T-helper 2 cell treated with Interferon-gamma antibody and Interleukin-4, amounts not matched to agents 100 ng/mL and 5 ng/mL, for 36 hours (primary cell): ENCODE measurements at regions not wholly inside any gene's neighbourhood (a gene's known extent, or its start where the extent isn't known, plus 50 kb on each side); places are given as distances from the start of the nearest gene placed in this dataset.
"Not testable (repeated sequence)": the region's sequence is repeated elsewhere in the genome, so short reads cannot be mapped to it uniquely, and the experiment has no call there.

Source experiments
- intact Hi-C: fragments of 100-400 bp; cut with micrococcal nuclease; formaldehyde crosslinking; loops from one replicate; pipeline ENCODE4 v1.15.1; 2023

DNA sequence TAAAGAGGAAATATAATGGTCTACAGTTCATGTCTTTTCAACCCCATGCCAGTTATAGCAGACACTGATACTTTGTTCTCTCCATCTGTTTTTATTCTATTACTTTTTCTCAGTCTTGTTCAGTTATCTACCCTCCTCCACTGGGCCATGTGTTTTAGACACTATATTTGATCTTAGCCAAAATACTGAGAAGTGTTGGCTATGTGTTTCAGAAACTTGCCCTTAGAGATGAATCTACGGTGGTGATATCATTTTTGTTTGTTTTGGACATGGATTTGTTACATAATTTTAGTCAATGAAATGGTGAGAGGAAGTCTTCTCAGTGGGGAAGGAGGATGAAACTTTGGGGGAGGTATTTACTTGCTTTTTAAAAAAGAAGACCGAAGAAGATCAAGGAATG lies 211.5 kb upstream of the DDX53 start:
- intact Hi-C loops = no loop called here

DNA sequence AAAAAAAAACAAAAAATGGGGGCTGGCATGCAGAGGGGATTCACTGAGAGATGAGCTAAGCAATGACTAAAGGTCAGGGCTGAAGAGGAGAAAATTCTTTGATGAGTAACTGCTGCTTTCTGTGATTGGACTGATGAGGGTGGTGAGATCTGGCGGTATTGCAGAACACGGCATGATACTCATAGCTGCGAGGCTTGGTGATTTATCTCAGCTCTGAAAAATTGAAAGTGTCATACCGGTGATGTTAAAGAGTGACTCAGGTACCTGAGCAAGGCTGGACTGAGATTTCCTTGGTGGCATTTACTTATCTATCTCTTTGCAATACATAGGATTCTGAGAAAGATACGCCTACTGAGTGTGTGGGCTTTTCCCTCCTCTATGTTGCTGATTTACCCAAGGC lies 204.1 kb upstream of the DDX53 start:
- intact Hi-C loops = no loop called here

DNA sequence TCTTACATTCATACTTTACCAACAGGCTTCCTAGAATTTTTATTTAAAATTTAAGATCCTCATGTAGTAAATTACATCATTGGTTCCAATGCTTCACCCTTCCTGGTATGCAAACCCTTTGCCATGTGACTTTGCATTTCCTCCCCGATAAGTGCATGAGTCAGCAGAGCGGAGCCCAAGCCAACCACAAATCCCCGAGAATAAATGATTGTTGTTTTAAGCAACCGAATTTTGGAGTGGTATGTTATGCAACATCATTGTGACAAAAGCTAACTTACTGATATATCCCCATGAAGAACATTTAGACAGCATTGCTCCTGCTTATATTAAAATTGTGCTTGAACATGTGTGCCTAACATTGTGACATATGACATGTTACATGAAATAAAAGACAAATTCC lies 199.4 kb upstream of the DDX53 start:
- intact Hi-C loops = no loop called here

DNA sequence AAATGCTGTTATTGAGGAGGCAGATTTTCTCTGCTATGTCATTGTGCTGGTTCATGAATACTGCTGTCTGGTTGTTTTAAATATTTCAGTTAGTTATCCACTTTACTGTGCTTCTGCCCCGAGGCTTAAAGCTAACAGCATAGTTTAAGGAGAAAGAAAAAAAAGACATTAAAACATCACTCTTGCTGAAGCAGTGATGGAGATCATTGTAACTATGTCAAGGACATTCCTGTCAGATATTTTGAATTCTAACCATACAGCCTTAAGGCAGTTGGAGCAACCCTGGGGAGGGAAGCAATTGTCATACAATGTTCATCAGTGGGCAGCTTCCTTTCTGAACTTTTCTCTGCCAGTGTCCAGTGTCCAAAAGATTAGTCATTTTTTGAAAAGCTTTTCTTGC lies 199.0 kb upstream of the DDX53 start:
- intact Hi-C loops = no loop called here

DNA sequence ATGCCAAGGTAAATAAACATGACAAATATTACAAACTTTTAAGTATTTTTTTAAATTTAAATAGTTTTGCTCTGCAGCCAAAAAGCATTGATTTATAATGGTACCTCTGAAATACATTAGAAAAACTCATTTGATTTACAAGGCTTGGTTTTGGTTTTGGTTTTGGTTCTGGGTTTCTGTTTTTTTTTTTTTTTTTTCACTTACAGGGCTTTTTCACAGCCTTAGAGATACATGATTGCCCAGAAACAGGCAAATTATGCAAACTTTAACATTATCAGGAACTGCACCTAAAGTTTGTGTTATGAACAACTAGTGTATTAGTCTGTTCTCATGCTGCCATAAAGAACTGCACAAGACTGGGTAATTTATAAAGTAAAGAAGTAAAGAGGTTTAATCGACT lies 196.4 kb upstream of the DDX53 start:
- intact Hi-C loops = no loop called here

- intact Hi-C loops = no loop called here
These were observed 188.9 kb upstream of the DDX53 start for GRCh38 chrX:22810876-22811275.

GRCh38 chrX:22818061-22818460 lies 181.7 kb upstream of the DDX53 start:
- intact Hi-C loops = no loop called here

GRCh38 chrX:22855693-22856092 lies 144.1 kb upstream of the DDX53 start:
- intact Hi-C loops = no loop called here

GRCh38 chrX:22859642-22860041 lies 140.1 kb upstream of the DDX53 start:
- intact Hi-C loops = no loop called here

DNA sequence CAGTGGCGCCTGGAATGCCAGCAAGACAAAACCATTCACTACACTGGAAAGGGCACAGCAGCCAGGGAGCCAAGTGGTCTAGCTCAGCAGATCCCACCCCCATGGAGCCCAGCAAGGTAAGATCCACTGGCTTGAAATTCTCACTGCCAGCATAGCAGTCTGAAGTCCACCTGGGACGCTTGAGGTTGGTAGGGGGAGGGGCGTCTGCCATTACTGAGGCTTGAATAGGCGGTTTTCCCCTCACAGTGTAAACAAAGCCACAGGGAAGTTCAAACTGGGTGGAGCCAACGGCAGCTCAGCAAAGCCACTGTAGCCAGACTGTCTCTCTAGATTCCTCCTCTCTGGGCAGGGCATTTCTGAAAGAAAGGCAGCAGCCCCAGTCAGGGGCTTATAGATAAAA lies 133.0 kb upstream of the DDX53 start:
- intact Hi-C loops = not testable (repeated sequence)

DNA sequence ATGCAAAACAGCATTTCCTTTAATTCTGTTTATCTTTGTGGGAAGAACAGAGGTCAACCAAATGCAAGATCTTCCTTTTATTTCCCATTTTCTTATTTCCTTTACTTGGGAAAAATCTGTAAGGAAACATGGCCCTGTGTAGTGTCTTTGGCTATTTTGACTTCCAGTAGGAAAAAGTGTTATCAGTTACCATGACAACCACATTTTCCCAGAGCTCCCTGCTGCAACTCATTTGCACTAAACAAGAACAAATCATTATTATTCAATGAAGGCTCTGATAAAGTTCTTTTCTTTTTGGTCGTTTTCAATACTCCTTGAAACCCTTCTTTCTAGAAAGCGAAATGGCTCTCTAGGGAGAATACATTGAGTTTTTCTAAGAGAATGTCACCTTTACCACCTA lies 117.2 kb upstream of the DDX53 start:
- intact Hi-C loops = no loop called here

DNA sequence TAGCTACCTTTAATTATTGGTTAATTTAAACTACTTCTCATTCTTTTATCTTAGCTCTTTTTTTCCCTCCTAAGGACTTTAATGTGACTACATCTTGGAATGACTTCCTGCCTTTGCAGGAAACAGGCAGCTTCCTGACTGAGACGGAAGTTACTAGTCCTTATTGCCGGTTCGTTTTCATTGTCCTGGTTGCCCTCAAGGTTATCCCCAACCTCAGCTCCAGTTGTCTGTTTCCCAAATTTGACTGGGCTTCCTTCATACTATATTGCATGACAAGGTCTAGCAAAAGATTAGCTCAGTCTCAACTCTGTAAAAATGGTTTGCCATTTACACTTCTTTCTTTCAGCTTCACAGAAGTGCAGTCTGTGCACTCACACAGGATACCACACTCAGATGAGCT lies 109.9 kb upstream of the DDX53 start:
- intact Hi-C loops = no loop called here

GRCh38 chrX:22912616-22913015 lies 87.1 kb upstream of the DDX53 start:
- intact Hi-C loops = no loop called here

GRCh38 chrX:22922961-22923360 lies 76.8 kb upstream of the DDX53 start:
- intact Hi-C loops = no loop called here

GRCh38 chrX:22934640-22935039 lies 65.1 kb upstream of the DDX53 start:
- intact Hi-C loops = no loop called here

- intact Hi-C loops = no loop called here
These were observed 54.8 kb upstream of the DDX53 start for GRCh38 chrX:22944945-22945344.
